Lung (tissue), 11 donors: ENCODE measurements at regions not wholly inside any gene's neighbourhood (a gene's known extent, or its start where the extent isn't known, plus 50 kb on each side); places are given as distances from the start of the nearest gene placed in this dataset.

ENCODE experiments used
- ATAC-seq: fragments of 200-7000 bp; cut with Tn5 transposase; one replicate; pipeline ENCODE4 v1.9.1; 2020; ENCODE audit warnings: moderate number of reproducible peaks; ENCODE audit not compliant: insufficient read depth, low FRiP score
- DNase-seq, 3 donors: peaks; one replicate each; pipeline ENCODE4 v3.0.0-alpha.2; 2013 to 2017
- H3K27ac ChIP-seq, 2 donors: one replicate each; pipeline ENCODE4 v1.5.1; 2013; ENCODE audit warnings: mild to moderate bottlenecking in 2 of 2, moderate library complexity in 2 of 2, control low read depth in 1 of 2, inconsistent platforms in 1 of 2, low read depth in 1 of 2, low read length in 1 of 2
- H3K27me3 ChIP-seq, 3 donors: one replicate each; pipeline ENCODE4 v1.5.1; 2013; ENCODE audit warnings: low read length in 2 of 3; ENCODE audit not compliant: control insufficient read depth in 3 of 3, insufficient read depth in 3 of 3
- H3K36me3 ChIP-seq, 4 donors: one replicate each; pipeline ENCODE4 v1.5.1; 2013; ENCODE audit warnings: low read length in 4 of 4, mild to moderate bottlenecking in 1 of 4, moderate library complexity in 1 of 4; ENCODE audit not compliant: control insufficient read depth in 4 of 4, insufficient read depth in 4 of 4
- H3K4me1 ChIP-seq, 5 donors: one replicate each; pipeline ENCODE4 v1.5.1; 2013; ENCODE audit warnings: low read length in 5 of 5, mild to moderate bottlenecking in 2 of 5, moderate library complexity in 1 of 5; ENCODE audit not compliant: control insufficient read depth in 5 of 5, insufficient read depth in 5 of 5
- H3K4me3 ChIP-seq: one replicate; pipeline ENCODE4 v1.5.1; 2013; ENCODE audit warnings: mild to moderate bottlenecking, control low read depth, moderate library complexity
- H3K9ac ChIP-seq, 2 donors: one replicate each; pipeline ENCODE4 v1.5.1; 2013; ENCODE audit warnings: low read length in 2 of 2, control low read depth in 1 of 2; ENCODE audit not compliant: insufficient read depth in 1 of 2
- H3K9me3 ChIP-seq, 4 donors: one replicate each; pipeline ENCODE4 v1.5.1; 2013; ENCODE audit warnings: low read length in 3 of 4, mild to moderate bottlenecking in 1 of 4, moderate library complexity in 1 of 4; ENCODE audit not compliant: control insufficient read depth in 4 of 4, insufficient read depth in 3 of 4
- WGBS, 2 donors: extraction: QIAGEN DNeasy Blood & Tissue Kit; methylation state at CpG; one replicate each; pipeline ENCODE4 v1.1.7; 2013; 5-methylcytosine and 5-hydroxymethylcytosine counted together
- TF ChIP-seq, protein P1 (sequence below): IDR thresholded peaks from 2 replicates; pipeline ENCODE4 v1.5.1; 2012; ENCODE audit warnings: mild to moderate bottlenecking; ENCODE audit errors: control extremely low read depth, extremely low read depth
- donor health status: control.
- donor health status: control.
- donor health status: Bipolar disorder and iron deficiency.
- donor health status: healthy.
- donor health status: DM: yes; HTN: yes; CAD: no.

DNA sequence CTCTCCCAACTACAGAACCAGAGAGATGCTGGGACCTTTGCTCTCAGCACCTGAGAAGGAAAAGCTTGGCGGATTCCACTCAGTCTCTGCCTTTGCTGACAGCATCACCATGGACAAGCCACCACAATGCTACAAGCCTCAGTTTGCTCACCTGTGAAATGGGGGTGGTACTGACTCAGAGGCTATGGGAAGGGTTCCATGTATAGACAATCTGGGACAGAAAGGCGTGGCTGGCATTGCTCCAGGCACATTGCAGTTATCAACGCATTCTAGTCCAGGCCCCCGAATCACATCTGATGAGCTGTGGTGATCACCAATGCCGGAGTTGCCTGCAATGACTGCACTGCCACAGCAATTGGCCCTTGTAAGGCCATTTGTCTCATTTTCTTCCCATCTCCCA lies 72.6 kb downstream of the ISX start:
- 88 to 91% methylated on average over 5 of the region's 5 CpGs for WGBS, 2 donors
- Histone ChIP-seq H3K36me3 (no peaks in the 10 kb centered on the region), H3K27ac (no peak overlapping the region), H3K4me1 (no peaks in the 10 kb centered on the region), H3K9ac (no peak overlapping the region), H3K4me3 (no peak overlapping the region), H3K9me3 (peaks cover 0 to 2% (median 0%) of the 10 kb centered on the region in 4 donors), H3K27me3 (peaks cover 0 to 7% (median 6%) of the 10 kb centered on the region in 3 donors)
- TF ChIP-seq, protein P1, sequence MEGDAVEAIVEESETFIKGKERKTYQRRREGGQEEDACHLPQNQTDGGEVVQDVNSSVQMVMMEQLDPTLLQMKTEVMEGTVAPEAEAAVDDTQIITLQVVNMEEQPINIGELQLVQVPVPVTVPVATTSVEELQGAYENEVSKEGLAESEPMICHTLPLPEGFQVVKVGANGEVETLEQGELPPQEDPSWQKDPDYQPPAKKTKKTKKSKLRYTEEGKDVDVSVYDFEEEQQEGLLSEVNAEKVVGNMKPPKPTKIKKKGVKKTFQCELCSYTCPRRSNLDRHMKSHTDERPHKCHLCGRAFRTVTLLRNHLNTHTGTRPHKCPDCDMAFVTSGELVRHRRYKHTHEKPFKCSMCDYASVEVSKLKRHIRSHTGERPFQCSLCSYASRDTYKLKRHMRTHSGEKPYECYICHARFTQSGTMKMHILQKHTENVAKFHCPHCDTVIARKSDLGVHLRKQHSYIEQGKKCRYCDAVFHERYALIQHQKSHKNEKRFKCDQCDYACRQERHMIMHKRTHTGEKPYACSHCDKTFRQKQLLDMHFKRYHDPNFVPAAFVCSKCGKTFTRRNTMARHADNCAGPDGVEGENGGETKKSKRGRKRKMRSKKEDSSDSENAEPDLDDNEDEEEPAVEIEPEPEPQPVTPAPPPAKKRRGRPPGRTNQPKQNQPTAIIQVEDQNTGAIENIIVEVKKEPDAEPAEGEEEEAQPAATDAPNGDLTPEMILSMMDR = no peak
- DNase-seq = no peak
- ATAC-seq = no peak

DNA sequence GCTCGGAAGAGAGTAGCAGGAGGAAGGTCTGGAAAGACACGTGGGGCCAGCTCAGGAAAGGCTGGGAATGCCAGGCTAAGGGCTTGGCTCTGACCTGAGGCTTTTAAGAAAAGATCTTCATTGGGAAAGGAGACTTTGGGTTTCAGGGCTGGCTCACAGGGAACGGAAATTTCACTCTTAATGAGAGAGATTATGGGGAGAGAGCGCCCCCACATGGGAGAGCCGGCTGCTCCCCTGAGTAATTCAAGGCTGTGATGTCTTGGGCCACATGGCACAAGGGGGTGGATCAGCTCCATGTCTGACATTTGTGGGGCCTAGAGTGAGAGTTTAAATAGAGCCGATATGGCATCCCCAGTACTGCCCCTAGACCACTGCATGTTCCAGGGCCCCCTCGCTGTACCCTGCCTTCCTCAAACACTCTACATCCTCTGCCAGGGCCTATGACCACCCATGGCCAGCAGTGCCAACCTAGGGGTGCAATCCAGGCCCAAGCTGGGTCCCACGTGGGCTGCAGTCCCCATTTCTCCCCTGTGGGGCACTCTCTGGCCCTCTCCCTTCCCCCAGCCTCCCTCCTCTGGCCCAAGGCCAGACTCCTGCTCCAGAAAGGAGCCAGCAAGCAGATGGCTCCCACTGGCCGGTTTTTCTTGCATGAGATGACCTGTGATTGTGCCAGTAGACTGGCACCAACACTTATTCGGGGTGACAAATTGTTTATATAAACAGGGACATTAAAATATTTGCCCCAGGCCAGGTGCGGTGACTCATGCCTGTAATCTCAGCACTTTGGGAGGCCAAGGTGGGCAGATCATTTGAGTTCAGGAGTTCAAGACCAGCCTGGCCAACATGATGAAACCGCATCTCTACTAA lies 75.2 kb downstream of the ISX start:
- WGBS, 2 donors = 51 to 59% methylated on average over 12 of the region's 12 CpGs
- H3K27me3 ChIP-seq = peaks cover 0 to 4% (median under 1%) of the 10 kb centered on the region in 3 donors
- H3K4me3 ChIP-seq = no peak overlapping the region
- no peak overlapping the region for H3K27ac ChIP-seq
- TF ChIP-seq, protein P1 = no peak
- ATAC-seq (no peak), DNase-seq (no peak)
- H3K4me1 ChIP-seq = no peaks in the 10 kb centered on the region
- no peaks in the 10 kb centered on the region for H3K36me3 ChIP-seq
- H3K9me3 ChIP-seq = peaks cover 0 to 2% (median 0%) of the 10 kb centered on the region in 4 donors
- H3K9ac ChIP-seq = no peak overlapping the region

DNA sequence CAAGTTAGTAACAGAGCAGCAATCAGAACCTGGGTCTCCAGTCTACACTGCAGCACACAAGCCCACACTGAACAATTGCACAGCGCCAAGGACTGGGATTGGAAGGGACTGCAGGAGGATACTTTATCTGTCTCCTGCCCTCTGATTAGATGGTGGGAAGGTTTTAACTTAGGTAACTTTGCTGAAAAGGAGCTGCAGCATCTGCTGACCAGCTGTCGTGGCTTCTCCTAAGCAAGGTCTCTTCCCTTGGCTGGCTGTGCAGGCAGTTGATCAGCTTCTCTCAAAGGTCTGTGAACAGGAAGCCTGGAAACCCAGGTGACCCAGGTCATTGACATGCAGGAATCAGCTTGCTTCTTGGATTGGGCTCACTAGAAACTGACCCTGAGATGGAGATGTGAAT lies 82.4 kb downstream of the ISX start:
- WGBS, 2 donors = 91 to 92% methylated on average over 2 of the region's 2 CpGs
- no peak overlapping the region for H3K9ac ChIP-seq
- H3K4me1 ChIP-seq = no peaks in the 10 kb centered on the region
- H3K27ac ChIP-seq = no peak overlapping the region
- no peaks in the 10 kb centered on the region for H3K9me3 ChIP-seq
- H3K4me3 ChIP-seq = no peak overlapping the region
- peaks cover 0 to 3% (median 2%) of the 10 kb centered on the region in 3 donors for H3K27me3 ChIP-seq
- DNase-seq (no peak), ATAC-seq (no peak)
- H3K36me3 ChIP-seq = no peaks in the 10 kb centered on the region
- TF ChIP-seq, protein P1 = no peak
